SK-N-SH treated with all-trans-retinoic acid at 6 μM for 48 hours (cell line): ENCODE measurements at regions not wholly inside any gene's neighbourhood (a gene's known extent, or its start where the extent isn't known, plus 50 kb on each side); places are given as distances from the start of the nearest gene placed in this dataset.
A peak's percentile ranks its signal among the peaks of the same experiment; 100 is the strongest.

Source experiments
- ATAC-seq: fragments of 200-7000 bp; cut with Tn5 transposase; 3 replicates; pipeline ENCODE4 v1.9.1; 2020; ENCODE audit warnings: mild to moderate bottlenecking, moderate library complexity
- ARNTL ChIP-seq: fragments of 450-650 bp; formaldehyde crosslinking; IDR thresholded peaks from 2 replicates; pipeline ENCODE4 v1.5.0; 2020; ENCODE audit warnings: low read depth, mild to moderate bottlenecking, moderate library complexity, borderline replicate concordance
- BACH2 ChIP-seq: fragments of 250-450 bp; sonication (Bioruptor Pico); IDR thresholded peaks from 2 replicates; pipeline ENCODE4 v1.9.0; 2021; ENCODE audit warnings: mild to moderate bottlenecking, borderline replicate concordance
- CREB5 ChIP-seq: fragments of 250-450 bp; sonication (Bioruptor Pico); IDR thresholded peaks from 2 replicates; pipeline ENCODE4 v1.5.1; 2020; ENCODE audit warnings: low read depth, mild to moderate bottlenecking, moderate library complexity
- CSDC2 ChIP-seq: fragments of 250-450 bp; sonication (Bioruptor Pico); IDR thresholded peaks from 2 replicates; pipeline ENCODE4 v1.5.0; 2020; ENCODE audit warnings: mild to moderate bottlenecking, moderate library complexity
- ESRRG ChIP-seq: fragments of 250-450 bp; sonication (Bioruptor Pico); IDR thresholded peaks from 2 replicates; pipeline ENCODE4 v1.6.1; 2021; ENCODE audit warnings: mild to moderate bottlenecking
- GLIS3 ChIP-seq: fragments of 250-450 bp; sonication (Bioruptor Pico); IDR thresholded peaks from 2 replicates; pipeline ENCODE4 v1.5.0; 2020; ENCODE audit warnings: mild to moderate bottlenecking, moderate library complexity
- ISL1 ChIP-seq: fragments of 250-450 bp; sonication (Bioruptor Pico); IDR thresholded peaks from 2 replicates; pipeline ENCODE4 v2.1.2; 2022; ENCODE audit warnings: mild to moderate bottlenecking, moderate library complexity
- OSR1 ChIP-seq: fragments of 250-450 bp; sonication (Bioruptor Pico); IDR thresholded peaks from 2 replicates; pipeline ENCODE4 v1.8.0; 2022; ENCODE audit warnings: moderate library complexity, mild to moderate bottlenecking, inconsistent platforms
- PPARA ChIP-seq: fragments of 250-450 bp; sonication (Bioruptor Pico); IDR thresholded peaks from 2 replicates; pipeline ENCODE4 v1.5.0; 2020; ENCODE audit warnings: mild to moderate bottlenecking, borderline replicate concordance
- RARB ChIP-seq: fragments of 250-450 bp; sonication (Bioruptor Pico); IDR thresholded peaks from 2 replicates; pipeline ENCODE4 v1.8.0; 2021; ENCODE audit warnings: mild to moderate bottlenecking, moderate library complexity
- SNAI2 ChIP-seq: fragments of 250-450 bp; sonication (Bioruptor Pico); IDR thresholded peaks from 2 replicates; pipeline ENCODE4 v1.5.0; 2020; ENCODE audit warnings: mild to moderate bottlenecking, moderate library complexity
- TOX ChIP-seq: fragments of 250-450 bp; sonication (Bioruptor Pico); IDR thresholded peaks from 2 replicates; pipeline ENCODE4 v1.8.0; 2021; ENCODE audit warnings: mild to moderate bottlenecking, moderate library complexity, borderline replicate concordance
- TSHZ2 ChIP-seq: fragments of 250-450 bp; sonication (Bioruptor Pico); IDR thresholded peaks from 2 replicates; pipeline ENCODE4 v1.5.0; 2020; ENCODE audit warnings: mild to moderate bottlenecking, moderate library complexity
- ZC3H10 ChIP-seq: fragments of 250-450 bp; sonication (Bioruptor Pico); IDR thresholded peaks from 2 replicates; pipeline ENCODE4 v1.5.1; 2021; ENCODE audit warnings: mild to moderate bottlenecking, moderate library complexity
- ZFP3 ChIP-seq: fragments of 250-450 bp; sonication (Bioruptor Pico); IDR thresholded peaks from 2 replicates; pipeline ENCODE4 v1.5.0; 2020; ENCODE audit warnings: mild to moderate bottlenecking, moderate library complexity
- ZFP30 ChIP-seq: fragments of 450-650 bp; formaldehyde crosslinking; IDR thresholded peaks from 2 replicates; pipeline ENCODE4 v1.5.0; 2022; ENCODE audit warnings: mild to moderate bottlenecking, moderate library complexity
- ZNF565 ChIP-seq: fragments of 450-650 bp; formaldehyde crosslinking; conservative IDR thresholded peaks from 2 replicates; pipeline ENCODE4 v1.5.0; 2020; ENCODE audit warnings: low read depth, mild to moderate bottlenecking, moderate library complexity
- ZNF70 ChIP-seq: fragments of 450-650 bp; formaldehyde crosslinking; IDR thresholded peaks from 2 replicates; pipeline ENCODE4 v1.5.0; 2020; ENCODE audit warnings: mild to moderate bottlenecking, moderate library complexity
- ZNF8 ChIP-seq: fragments of 450-650 bp; formaldehyde crosslinking; IDR thresholded peaks from 2 replicates; pipeline ENCODE4 v1.5.0; 2020; ENCODE audit warnings: mild to moderate bottlenecking, moderate library complexity
- TF ChIP-seq, protein P1 (sequence below): fragments of 250-450 bp; sonication (Bioruptor Pico); IDR thresholded peaks from 2 replicates; pipeline ENCODE4 v1.5.1; 2021; ENCODE audit warnings: mild to moderate bottlenecking, moderate library complexity
- TF ChIP-seq, protein P2 (sequence below): fragments of 250-450 bp; sonication (Bioruptor Pico); IDR thresholded peaks from 2 replicates; pipeline ENCODE4 v1.8.0; 2021; ENCODE audit warnings: low read depth, mild to moderate bottlenecking, moderate library complexity, borderline replicate concordance

DNA sequence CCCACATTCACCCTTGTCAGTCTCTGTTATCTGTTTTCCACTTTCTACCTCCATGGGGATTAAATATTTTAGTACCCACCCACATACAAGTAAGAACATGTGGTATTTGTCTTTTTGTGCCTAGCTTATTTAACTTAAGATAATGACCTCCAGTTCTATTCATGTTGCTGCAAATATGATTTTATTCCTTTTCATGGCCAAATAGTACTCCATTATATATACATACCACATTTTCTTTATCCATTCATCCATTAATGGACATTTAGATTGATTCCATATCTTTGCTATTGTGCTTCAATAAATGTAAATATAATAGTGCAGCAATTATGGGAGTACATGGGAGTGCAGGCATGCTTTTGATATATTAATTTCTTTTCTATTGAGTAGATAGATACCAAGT, 185.8 kb downstream of the RPAP3 start:
- TF ChIP-seq RARB (CRISPR knock-in tag), result no peak
- TF ChIP-seq ZNF8, result peak; percentile 86

DNA sequence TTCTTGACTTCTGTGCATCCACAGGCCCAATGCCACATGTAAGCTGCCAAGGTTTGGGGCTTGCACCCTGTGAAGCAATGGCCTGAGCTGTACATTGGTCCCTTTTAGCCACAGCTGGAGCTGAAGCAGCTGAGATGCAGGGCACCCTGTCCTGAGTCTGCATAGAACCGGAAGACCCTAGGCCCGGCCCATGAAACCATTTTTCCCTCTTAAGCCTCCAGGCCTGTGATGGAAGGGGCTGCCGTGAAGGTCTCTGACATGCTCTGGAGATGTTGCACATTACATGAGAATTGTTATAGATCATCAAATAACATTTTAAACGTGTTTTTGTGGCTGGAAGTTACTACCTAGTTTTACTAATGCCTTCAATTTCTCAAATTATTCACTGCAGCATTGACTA, 188.7 kb downstream of the RPAP3 start:
- no peak for TF ChIP-seq GLIS3
- TF ChIP-seq ESRRG, result no peak
- no peak for TF ChIP-seq ISL1 (CRISPR knock-in tag)
- no peak for TF ChIP-seq TOX (CRISPR knock-in tag)
- no peak for TF ChIP-seq BACH2 (CRISPR knock-in tag)
- no peak for TF ChIP-seq ZC3H10 (CRISPR knock-in tag)
- TF ChIP-seq, protein P1, sequence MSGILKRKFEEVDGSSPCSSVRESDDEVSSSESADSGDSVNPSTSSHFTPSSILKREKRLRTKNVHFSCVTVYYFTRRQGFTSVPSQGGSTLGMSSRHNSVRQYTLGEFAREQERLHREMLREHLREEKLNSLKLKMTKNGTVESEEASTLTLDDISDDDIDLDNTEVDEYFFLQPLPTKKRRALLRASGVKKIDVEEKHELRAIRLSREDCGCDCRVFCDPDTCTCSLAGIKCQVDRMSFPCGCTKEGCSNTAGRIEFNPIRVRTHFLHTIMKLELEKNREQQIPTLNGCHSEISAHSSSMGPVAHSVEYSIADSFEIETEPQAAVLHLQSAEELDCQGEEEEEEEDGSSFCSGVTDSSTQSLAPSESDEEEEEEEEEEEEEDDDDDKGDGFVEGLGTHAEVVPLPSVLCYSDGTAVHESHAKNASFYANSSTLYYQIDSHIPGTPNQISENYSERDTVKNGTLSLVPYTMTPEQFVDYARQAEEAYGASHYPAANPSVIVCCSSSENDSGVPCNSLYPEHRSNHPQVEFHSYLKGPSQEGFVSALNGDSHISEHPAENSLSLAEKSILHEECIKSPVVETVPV (CRISPR knock-in tag), result no peak
- no peak for TF ChIP-seq ZNF70 (CRISPR knock-in tag)
- ATAC-seq, result no peak

More for the DNA sequence above, 185.8 kb downstream of the RPAP3 start:
- ATAC-seq, result no peak

GRCh38 chr12:47509398-47509851, 196.4 kb downstream of the RPAP3 start:
- TF ChIP-seq RARB (CRISPR knock-in tag) (no peak), ZFP3 (CRISPR knock-in tag) (no peak), GLIS3 (no peak), SNAI2 (no peak), TSHZ2 (no peak)
- TF ChIP-seq, protein P1 (CRISPR knock-in tag), result no peak
- ATAC-seq, result no peak

GRCh38 chr12:47507221-47507620, 198.6 kb downstream of the RPAP3 start:
- ATAC-seq, result no peak
- TF ChIP-seq ZNF8 (no peak), GLIS3 (no peak), PPARA (CRISPR knock-in tag) (no peak), ARNTL (CRISPR knock-in tag) (no peak), ZFP30 (CRISPR knock-in tag) (no peak), ESRRG (no peak), SNAI2 (no peak), TSHZ2 (no peak), ZC3H10 (CRISPR knock-in tag) (no peak), CREB5 (no peak), OSR1 (no peak), TOX (CRISPR knock-in tag) (no peak), ZNF565 (no peak), ZNF70 (CRISPR knock-in tag) (no peak), CSDC2 (CRISPR knock-in tag) (no peak)
- TF ChIP-seq, protein P2, sequence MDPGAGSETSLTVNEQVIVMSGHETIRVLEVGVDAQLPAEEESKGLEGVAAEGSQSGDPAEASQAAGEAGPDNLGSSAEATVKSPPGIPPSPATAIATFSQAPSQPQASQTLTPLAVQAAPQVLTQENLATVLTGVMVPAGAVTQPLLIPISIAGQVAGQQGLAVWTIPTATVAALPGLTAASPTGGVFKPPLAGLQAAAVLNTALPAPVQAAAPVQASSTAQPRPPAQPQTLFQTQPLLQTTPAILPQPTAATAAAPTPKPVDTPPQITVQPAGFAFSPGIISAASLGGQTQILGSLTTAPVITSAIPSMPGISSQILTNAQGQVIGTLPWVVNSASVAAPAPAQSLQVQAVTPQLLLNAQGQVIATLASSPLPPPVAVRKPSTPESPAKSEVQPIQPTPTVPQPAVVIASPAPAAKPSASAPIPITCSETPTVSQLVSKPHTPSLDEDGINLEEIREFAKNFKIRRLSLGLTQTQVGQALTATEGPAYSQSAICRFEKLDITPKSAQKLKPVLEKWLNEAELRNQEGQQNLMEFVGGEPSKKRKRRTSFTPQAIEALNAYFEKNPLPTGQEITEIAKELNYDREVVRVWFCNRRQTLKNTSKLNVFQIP, result no peak
- TF ChIP-seq, protein P1 (CRISPR knock-in tag), result no peak
